SK-N-SH (cell line): ENCODE measurements at regions not wholly inside any gene's neighbourhood (a gene's known extent, or its start where the extent isn't known, plus 50 kb on each side); places are given as distances from the start of the nearest gene placed in this dataset.

Experiments
- CTCF ChIP-seq: fragments of 200-600 bp; sonication (generic); IDR thresholded peaks from 2 replicates; pipeline ENCODE4 v1.6.1; 2017; ENCODE audit warnings: antibody characterized with exemption, mild to moderate bottlenecking, moderate library complexity
- EZH2phosphoT487 ChIP-seq: fragments of 200-600 bp; sonication (generic); IDR thresholded peaks from 2 replicates; pipeline ENCODE4 v1.6.1; 2017; ENCODE audit warnings: low read depth, mixed run types, mild to moderate bottlenecking, antibody characterized with exemption, moderate library complexity, borderline replicate concordance
- POLR2AphosphoS5 ChIP-seq: IDR thresholded peaks from 2 replicates; pipeline ENCODE4 v1.6.1; 2012; ENCODE audit warnings: low read depth, low read length

- TF ChIP-seq POLR2AphosphoS5 = no peak
- no peak for TF ChIP-seq EZH2phosphoT487
- TF ChIP-seq CTCF = no peak
Measured at GRCh38 chr1:60599574-60599973, 482.8 kb upstream of the NFIA start.
